Activated T-cell treated with anti-CD3 and anti-CD28 coated beads for 1 hour (primary cell): ENCODE measurements at regions not wholly inside any gene's neighbourhood (a gene's known extent, or its start where the extent isn't known, plus 50 kb on each side); places are given as distances from the start of the nearest gene placed in this dataset.

Experiments
- DNase-seq: peaks from one replicate; pipeline ENCODE4 v3.0.0-alpha.2; 2020; ENCODE audit warnings: low read depth

DNA sequence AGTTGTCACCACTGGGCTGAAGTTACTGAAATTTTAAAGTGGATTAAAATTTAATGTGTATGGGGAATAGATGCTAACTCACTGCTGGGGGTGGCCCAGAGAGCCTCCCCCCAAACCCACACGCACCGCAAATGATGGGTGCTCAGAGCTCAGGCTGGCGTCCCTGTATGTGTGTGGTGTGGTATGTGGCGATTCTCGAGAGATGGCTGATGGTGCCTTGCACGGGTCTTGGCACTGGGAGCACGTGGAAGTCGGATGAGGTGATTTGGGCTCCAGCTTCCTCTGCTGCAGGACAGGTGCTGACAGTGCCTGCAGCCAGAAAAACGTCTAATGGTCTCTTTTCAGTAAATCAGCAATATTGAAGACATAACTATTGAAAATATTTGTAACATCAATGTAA lies 1473.3 kb downstream of the TBC1D22A start:
- DNase-seq = no peak

GRCh38 chr22:48234011-48234410 lies 1471.6 kb downstream of the TBC1D22A start:
- DNase-seq = no peak

DNA sequence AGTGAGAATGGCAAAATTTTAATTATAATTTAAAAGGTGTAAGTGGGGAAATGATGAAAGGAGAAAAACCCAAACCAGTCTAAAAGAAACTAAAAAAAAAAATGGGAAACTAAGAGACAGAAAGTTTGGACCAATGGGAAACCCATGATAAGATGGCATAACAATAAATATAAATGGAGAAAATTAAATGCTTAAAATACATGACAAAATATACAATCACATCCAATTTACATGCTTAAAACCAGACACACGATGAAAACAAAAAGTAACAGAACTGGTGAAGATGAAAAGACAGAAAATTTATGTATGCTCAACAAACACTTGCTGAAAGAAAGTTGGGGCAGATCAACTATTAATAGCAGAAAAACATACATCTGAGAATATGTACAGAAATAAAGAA lies 1471.1 kb downstream of the TBC1D22A start:
- DNase-seq = no peak

- DNase-seq = no peak
These were observed 1466.0 kb downstream of the TBC1D22A start for GRCh38 chr22:48228468-48228867.

DNA sequence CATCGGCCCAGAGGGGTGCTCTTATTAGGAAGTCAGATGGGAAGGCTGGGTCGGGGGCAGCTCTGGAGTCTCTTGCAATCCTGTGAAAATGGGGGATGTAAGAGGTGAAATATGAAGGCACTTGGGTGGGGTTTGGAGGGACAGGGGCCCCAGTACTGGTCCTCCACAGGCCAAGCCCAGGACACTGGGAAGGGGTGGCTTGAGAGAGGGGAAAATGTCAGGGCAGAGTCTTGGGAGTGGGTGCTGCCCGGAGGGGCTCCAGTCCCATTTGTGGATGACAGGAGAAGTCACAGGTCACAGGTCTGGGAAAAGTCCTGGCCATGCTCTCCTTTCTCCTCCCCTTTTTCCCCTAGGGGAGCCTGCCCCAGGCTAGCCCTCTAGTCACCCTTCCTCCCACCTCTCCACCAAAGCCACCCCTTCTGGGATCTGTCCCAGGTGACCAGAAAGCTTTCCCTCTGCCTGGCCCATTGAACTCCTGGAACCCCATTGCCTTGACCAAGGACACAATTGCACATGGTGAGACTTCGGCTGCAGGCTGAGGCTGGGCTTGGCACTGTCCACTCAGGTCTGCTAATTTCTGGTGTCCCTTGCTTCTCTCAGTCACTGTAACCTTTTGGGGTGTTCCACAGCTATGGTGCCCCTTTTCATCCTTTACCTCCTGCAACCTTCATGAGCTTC lies 1465.0 kb downstream of the TBC1D22A start:
- DNase-seq = no peak

- no peak for DNase-seq
These were observed 1463.9 kb downstream of the TBC1D22A start for GRCh38 chr22:48226026-48227013.

DNA sequence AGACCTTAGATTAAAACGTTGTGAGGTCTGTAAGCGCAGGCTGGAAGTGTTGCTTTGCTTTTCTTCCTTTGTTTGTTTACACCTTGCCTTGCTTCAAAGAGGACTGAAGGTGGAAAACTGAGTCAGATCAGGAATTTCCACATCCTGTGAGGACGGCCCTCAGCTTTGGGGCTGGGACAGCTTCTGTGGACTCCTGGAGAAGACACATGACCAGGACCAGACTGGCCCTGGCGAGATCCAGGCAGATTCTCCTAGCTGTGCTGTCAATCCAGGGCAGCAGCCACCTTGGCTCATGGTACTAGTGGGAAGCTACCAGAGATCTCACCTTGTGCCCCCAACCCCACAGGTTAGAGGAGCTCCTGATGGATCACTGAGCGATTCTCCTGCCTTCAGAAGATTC lies 1461.9 kb downstream of the TBC1D22A start:
- no peak for DNase-seq

GRCh38 chr22:48223488-48224190 lies 1461.2 kb downstream of the TBC1D22A start:
- DNase-seq = no peak

- no peak for DNase-seq
These were observed 1460.5 kb downstream of the TBC1D22A start for GRCh38 chr22:48222742-48223487.

DNA sequence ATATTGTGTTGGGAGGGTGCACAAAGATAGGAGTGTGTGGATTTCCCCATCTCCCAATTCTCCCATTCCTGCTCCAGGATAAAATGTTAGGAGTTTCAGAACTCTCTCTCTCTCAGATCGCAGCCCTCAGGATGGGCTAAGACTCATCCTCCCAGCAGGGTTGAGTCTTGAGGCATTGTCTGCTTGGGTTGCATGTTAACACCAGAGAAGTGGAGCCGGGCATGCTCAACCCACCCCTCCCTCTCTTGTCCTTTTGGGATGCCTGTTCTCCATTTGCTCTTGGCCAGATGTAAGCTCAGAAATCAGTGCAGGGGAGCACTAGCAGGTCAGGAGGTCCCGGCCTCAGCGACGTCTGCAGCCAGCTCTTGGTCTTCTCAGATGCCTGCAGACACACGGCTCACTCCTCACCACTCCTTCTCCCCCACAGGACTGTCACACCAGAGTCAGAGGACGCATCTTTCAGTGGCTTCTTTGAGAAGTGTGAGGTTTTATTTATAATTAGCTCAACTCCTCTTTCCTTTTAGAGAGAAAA lies 1456.5 kb downstream of the TBC1D22A start:
- no peak for DNase-seq

DNA sequence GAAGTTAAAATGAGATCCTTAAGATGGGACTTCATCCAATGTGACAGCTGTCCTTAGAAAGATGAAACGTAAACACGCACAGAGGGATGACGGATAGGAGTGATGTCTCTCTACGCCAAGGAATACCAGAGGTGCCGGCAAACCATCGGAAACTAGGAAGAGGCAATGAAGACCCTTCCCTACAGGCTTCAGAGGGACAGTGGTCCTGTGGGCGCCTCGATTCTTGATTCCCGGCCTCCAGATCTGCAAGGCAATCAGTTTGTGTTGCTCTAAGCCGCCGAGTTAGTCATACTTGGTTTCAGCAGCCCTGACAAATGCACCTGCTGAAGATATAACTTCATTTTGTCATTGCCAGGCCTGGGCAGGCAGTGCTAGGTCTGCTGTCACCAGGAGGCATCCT lies 1455.1 kb downstream of the TBC1D22A start:
- DNase-seq = no peak

GRCh38 chr22:48212727-48213126 lies 1450.3 kb downstream of the TBC1D22A start:
- DNase-seq = no peak

- DNase-seq = no peak
These were observed 1448.4 kb downstream of the TBC1D22A start for GRCh38 chr22:48210812-48211211.

GRCh38 chr22:48210198-48210580 lies 1447.7 kb downstream of the TBC1D22A start:
- DNase-seq = no peak

DNA sequence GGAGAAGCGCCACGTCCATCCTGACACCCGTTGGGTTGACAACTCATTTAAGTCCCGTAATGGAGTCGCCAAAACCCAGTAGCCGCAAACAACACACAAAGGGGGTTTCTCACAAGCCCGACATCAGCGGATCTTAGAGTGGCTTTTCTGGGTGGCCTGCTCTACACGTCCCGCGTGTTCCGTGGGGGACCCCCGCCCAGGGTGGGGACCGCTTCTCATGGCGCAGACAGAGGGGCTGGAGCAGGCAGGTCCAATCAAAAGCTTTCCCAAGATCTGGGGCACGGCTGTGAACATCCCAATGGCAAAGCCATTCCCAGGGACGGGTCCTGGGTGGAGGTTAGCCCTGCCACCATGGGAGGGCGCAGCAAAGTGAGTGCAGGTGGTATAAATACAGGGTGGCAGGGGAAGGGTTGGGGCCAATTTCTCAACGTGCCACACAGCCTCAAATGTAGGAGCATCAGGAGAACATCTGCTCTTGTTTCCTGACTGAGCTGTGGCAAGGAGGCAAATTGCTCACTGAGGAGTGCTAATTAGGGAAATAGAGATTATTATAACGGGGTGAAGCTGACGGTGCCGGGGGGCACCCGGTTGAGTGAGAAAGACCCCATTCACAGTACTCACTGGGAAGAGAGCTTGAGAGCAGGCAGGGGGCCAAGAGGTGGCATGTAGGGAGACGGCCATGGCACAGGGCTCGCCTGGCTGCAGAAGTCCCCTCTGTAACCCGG lies 1447.2 kb downstream of the TBC1D22A start:
- no peak for DNase-seq

DNA sequence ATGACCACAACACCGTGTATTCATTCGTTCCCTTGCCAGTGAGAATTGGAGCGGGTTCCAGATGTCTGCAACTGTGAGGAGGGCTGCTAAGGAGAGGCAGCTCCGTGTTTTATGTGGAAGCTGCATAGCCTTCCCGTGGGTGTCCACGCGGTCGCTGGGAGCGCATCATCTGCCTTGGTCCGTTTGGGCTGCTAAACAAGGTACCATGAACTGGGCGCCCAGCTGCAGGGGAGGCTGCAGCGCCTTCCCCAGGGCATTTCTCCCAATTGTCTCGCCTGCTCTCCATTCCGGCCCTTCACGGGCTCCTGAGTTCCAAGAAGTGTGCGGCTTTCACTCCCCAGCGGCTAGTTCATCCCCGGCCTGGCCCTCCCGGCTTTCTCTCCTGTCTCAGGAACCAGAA lies 1446.4 kb downstream of the TBC1D22A start:
- DNase-seq = no peak

DNA sequence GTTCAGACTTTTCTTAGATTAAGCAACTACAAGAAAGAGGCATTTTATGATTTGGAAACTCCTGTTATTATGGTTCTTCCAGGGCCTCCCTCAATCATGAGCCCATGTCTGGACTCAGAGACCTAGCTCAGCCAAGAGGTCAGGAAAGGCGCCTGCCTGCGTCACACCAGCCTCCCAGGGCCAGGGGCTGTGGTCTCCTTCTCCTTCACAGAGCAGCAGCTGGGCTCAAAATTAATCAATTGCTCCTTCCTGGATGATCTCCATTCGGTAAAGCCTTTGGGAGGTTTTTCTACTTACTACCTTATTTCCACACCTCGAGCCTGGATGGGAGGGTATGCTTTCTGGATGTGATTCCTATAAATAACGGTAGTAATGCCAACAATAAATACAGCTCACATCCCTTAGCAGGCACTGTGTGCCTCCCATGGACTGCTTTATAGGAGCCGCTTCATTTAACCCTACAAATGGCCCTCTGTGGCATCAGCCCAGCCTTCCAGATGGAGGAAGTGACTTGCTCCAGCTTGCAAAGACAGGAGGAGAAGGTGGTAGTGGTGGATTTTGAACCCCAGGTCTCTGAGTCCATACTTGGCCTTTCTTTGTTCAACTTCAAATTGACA lies 1445.6 kb downstream of the TBC1D22A start:
- DNase-seq = no peak

DNA sequence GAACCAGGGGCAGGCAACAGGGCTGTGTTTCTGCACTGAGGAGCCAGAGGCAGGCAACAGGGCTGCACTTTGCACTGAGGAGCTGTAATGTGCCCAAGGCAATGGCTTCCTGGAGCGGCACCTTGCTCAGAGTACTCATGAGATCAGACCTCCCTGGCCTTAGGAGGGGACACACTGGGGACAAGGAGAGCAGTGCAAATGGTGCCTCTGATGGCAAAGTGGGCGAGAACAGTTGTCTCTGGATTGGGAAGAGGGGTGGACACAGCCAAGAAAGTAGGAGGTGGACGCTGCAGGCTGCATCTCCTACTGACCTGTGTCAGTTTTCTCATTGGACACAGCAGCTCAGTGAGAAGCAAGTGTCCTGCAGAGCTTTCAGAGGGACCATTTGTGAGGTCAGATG lies 1443.3 kb downstream of the TBC1D22A start:
- DNase-seq = no peak

DNA sequence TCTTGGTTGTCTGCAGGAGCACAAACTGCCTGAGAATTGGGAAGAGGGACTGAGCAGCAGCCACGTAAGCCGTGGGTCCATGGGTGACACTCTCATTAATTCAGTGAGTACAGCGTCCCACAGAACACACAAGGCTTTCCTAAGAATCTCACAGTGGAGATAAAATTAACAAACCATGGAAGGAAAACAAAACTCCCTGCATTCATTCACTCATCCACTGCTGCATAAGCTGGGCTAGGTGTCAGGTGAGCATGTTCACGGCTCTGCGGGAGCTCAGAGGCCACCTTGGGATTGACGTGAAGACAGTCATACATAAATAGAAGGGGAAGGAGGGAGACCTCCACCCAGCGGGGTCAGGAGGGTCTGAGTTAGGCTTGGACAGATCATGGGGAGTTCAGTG lies 1442.7 kb downstream of the TBC1D22A start:
- DNase-seq = no peak

- DNase-seq = no peak
These were observed 1441.8 kb downstream of the TBC1D22A start for GRCh38 chr22:48204296-48204695.

GRCh38 chr22:48199667-48200066 lies 1437.2 kb downstream of the TBC1D22A start:
- no peak for DNase-seq
